GM18870 (cell line): ENCODE measurements at regions not wholly inside any gene's neighbourhood (a gene's known extent, or its start where the extent isn't known, plus 50 kb on each side); places are given as distances from the start of the nearest gene placed in this dataset.
"Not testable (repeated sequence)": the region's sequence is repeated elsewhere in the genome, so short reads cannot be mapped to it uniquely, and the experiment has no call there.

ENCODE experiments used
- ATAC-seq: cut with Tn5 transposase; IDR thresholded peaks from one replicate; pipeline ENCODE4 v1.9.1; 2021; ENCODE audit warnings: moderate library complexity; ENCODE audit not compliant: unreplicated experiment

DNA sequence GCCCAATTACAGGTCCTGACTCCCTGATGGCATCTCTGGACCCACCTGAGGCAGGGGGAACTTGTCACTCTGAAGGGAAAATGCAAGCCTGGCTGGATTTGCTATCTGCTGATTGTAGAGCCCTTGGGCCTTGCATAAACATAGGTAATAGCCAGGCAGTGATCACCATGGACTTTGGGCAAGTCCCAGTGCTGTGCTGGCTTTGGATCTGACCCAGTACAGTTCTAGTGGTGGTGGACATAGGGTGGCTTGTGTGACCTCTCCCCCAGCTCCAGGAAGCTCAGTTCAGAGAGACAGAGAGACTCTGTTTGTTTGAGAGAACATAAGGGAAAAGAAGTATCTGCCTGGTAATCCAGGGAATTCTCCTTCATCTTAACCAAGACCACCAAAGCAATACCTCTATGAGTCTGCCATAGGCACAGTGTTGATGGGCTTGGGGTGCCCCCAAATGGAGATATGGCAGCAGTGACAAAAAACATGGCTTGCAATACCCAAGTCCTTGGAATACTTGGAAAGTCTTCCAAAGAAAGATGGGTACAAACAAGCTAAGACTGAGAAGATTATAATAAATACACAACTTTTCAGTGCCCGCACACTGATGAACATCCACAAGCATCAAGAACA lies 348.5 kb downstream of the PYDC2 start:
- no peak for ATAC-seq

DNA sequence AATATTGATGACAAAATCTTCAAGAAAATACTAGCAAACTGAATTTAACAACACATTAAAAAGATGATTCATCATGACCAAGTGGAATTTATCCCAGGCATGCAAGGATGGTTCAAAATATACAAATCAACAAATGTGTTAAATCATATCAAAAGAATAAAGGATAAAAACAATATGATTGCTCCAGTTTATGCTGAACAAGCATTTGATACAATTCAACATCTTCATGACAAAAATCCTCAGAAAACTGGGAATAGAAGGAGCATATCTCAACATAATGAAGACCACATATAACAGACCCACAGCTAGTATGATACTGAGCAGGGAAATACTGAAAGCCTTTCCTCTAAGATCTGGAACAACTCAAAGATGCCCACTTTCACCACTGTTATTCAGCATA lies 352.3 kb downstream of the PYDC2 start:
- no peak for ATAC-seq

DNA sequence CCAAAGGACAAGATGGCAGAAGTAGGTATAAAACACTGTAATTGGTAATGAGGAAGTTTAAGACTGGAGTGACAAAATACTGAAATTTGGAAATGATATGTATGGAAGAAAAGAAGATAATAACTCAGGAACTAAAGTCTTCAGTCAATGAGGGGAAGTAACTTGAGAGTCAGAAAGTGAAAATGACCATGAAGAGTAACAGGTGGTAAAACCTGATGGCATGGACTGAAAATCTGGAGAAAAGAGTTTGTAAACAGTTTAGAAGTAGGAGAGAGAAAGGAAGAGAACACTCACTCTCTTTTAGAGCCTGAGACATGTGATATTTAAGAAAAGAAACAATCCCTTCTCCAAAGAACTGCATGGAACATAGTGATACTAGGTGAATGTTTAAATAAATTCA lies 387.9 kb downstream of the PYDC2 start:
- ATAC-seq: no peak

DNA sequence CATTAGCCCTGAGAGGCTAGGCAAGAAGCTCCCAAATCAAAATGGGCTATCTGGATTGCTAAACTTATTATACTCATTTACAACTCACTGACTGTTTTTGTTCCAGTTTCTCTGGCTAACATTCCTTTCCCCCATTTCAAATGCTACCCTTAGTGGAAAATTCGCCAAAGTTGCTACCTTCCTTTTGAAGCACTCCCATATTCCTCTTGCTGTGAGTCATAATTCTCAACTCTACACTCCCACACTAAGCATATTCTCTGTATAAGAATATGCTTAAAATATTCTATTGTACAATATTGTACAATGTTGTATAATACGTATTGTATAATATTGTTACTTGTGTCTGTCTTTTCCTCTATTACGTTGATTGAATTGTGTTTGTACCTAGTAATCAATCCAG lies 398.6 kb downstream of the PYDC2 start:
- ATAC-seq: no peak

DNA sequence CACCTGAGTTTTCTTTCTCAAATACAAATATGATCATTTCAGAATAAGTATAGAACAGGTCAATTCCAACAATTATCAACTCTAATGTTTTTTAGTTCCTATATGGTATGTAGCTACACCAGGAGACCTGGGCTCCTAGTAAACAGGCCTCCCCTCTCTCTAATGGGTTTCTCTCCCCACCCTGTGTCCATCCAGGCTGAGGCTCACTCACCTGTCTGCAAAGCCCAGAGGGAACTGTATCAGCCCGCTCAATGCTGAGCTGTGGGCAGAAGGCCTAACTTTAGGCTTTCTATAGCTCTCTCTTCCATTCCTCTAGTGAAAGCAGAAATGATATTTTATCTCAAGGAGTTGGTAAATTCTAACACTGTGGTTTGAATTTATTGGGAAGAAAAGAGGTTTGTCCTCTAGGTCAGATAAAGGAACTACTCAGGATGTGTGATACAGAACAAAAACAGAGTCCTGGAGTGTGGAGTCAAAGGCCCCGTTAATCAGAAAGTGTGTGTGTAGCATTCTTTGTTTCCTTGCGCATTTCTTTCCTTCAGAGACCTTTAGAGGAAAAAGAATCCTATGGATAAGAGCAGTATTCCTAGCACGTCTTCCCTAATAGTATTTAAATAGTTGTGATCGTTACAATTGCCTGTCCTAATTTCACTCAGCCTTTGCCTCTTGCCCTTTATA lies 408.9 kb downstream of the PYDC2 start:
- no peak for ATAC-seq

DNA sequence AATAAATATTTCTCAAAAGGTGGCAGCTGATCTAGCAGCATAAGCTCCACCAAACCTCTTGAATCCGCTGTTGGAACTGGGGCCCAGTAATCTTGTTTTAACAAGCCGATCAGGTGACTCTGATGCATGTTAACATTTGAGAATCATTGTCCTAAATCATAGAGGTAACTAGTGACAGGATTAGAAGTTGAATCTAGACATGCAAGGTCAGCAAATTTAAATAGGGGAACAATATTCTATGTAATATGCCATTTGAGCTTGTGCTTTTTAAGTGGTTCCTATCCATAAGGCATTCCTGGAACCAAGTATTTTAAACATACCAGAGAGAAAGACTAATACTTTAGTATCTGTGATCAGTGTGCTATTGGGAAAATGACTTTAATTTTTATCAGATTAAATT lies 412.8 kb downstream of the PYDC2 start:
- no peak for ATAC-seq

DNA sequence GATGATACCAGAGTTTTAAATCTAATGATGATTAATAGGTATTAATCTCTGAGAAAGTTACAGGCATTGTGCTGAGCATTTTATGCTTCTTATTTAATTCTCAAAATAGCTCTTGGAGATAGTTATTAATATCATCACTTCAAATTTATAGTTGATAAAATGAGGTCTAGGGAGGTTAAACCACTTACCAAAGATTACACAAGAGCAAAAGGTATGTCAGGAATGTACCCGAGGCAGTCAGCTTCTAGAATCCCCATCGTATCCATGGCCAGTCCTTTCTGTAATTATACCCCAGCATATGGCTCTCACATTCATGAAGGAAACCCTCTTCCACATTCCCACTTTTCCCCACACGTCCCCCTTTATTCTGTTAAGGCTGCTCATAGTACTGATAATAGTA lies 421.3 kb downstream of the PYDC2 start:
- no peak for ATAC-seq

DNA sequence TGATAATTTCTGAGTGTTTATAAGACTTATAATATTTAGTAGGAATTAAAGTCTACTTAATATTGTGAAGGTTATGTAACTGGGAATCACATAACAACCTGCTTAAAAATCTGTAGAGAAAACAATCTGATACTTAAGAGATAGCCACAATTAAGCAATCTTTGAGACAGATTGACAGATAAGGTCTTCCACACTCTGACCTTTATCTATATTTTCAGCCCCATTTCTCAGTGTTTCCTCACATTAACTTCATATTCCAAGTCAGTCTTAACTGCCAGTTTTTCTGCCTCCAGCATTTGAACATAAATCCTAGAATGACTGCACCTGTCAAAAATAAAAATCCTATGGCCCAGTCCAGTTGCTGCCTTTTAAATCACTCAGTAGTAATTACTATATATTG lies 423.2 kb downstream of the PYDC2 start:
- no peak for ATAC-seq

DNA sequence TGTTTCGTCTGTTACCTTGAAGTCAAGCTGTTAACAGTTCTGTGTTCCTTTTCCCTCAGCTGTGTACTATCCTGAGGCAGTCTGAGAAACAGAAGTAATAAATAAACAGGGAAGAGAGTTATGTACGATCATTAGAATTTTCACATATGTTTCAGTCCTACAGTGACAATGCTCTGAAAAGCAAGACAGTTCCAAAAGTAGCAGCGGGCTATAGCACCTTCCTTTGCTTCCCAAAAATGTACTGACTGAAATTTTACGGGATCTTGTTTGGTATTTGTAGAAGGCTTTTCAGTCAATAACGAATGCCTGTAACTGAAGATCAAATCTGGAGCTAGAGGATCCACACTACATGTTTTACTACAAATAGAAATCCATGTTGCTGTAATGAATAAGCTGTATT lies 428.1 kb downstream of the PYDC2 start:
- ATAC-seq: no peak

DNA sequence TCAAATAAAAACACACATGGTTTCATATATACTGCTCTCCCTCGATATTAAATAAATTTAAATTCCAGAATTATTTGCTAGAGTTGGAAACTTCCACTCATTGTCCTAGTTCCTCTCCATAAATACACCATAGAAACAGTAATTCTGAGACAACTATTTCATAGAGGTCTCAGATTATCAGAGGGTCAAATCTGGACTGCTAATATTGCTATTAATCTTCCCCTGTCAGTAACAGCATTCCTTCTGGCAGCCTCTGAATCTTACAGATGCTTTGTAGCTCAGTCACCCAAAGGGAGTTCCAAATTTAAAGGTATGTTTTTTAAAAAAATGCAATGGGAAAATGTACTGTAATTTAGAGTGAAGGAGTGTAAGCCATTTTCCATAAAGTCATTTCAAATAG lies 428.8 kb downstream of the PYDC2 start:
- no peak for ATAC-seq

DNA sequence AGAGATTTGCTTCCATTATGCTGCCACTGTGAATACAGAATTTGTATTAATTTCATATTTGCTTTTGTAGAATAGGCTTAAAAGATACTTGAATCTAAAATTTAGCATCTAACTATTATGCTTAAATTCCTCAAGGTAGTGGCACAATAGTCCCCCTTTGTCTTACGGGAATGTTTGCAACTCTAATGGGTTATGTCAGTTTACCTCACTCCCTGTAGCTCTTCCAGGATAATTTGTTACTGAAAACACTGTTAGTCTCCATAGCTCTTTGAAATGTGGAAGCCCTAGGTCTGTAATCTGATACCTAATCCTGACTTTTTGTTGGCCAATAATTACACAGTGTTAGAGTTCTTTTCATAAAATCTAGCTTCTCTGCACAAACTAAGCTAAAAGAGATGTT lies 433.4 kb downstream of the PYDC2 start:
- ATAC-seq: no peak

DNA sequence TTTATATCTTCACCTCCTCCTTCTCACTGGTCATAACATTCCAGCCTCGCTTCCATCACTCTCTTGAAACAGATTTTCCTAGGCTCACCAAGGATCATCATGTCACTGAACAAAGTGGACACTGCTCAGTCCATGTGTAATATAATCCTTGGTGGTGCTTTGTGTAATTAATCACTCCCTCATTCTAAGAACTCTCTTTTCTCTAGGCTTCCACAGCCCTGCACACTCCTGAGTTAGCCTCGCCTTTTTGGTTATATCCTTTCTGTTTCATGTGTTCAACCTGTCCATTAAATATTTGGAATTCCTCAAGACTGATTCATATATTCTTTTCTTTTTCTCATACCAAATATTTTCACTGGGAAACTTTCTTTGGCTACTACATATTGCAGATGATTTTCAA lies 440.8 kb downstream of the PYDC2 start:
- no peak for ATAC-seq

DNA sequence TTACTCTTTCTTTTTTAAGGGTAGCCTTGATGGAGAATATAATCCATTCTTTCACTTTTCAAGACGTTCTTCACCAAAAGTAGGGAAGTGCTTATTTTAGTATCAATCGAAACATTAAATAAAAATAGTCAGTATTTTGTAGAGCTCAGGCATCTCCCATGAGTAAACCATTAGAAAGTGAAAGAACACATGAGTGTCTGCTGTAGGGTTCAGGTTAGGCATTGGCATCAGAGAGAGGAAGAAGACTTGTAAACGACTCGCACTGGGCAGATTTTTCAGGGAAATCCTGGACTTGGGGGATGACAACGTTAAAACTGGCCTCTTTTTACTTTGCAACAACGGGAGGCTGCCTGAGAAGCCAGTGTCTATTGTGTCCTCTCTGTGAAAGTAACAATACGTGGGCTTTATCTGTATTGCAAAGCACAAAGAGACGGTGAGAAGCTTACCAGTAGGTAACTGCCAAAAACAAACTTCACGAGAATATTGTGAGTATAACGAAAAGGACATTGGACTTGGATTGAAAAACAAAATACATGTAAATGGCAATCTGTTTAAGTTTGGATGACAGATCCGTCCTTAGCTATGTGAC lies 451.7 kb downstream of the PYDC2 start:
- no peak for ATAC-seq

DNA sequence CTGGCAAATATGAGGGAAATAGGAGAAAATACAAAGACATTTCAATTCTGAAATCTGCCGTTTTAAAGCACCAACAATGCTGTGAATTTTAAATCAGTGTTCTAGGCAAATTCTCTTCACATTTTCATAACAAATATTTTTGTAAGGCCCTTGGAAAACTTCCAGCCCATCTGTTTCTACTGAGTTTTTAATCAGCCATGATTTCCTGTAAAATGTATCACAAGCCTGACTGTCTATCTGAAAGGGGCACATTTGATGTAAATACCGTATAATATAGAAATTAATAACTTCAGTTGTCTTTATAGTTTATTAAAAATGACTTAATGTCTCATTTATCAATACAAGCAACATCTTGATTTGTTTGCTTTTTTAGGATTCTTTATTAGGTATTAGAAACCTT lies 454.7 kb downstream of the PYDC2 start:
- no peak for ATAC-seq

DNA sequence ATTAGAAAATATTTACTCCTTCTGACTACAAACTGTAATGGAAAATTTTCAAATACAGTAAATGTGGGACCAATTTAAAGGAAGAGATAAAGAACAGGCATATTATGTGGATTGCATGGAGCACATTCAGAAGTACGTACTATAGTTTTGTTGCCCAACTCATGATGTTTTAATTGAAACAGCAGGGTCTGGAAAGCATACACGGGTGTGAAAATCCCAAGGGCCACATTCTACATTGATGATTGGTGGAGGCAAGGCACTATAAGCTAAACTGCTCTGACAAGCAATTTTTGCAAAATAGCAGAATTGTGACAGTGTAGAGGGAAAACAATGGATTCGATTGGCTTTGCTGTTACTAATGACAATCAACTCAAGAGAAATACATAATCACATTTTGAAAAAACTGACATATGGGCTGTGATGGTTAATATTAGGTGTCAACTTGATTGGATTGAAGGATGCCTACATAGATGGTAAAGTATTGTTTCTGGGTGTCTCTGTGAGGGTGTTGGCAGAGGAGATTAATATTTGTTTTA lies 458.6 kb downstream of the PYDC2 start:
- ATAC-seq: no peak

DNA sequence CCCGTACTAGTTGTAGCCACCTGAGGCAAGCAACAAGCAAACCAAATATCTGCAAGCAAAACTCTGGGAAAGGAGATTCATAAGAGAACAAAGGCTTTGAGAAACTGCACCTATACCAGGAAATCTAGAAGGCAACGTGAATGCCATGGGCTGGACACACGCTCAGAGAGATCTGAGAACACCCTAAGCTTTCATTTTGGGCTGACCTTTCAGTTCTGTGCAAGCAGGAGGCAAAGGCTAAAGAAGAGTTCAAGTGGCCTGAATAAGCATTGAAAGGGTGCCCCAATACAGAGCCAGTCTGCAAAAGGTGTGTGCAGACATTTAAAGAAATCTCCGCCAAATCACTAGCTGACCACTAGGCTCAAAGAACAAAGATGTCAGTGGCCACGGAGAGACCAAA lies 461.6 kb downstream of the PYDC2 start:
- no peak for ATAC-seq

DNA sequence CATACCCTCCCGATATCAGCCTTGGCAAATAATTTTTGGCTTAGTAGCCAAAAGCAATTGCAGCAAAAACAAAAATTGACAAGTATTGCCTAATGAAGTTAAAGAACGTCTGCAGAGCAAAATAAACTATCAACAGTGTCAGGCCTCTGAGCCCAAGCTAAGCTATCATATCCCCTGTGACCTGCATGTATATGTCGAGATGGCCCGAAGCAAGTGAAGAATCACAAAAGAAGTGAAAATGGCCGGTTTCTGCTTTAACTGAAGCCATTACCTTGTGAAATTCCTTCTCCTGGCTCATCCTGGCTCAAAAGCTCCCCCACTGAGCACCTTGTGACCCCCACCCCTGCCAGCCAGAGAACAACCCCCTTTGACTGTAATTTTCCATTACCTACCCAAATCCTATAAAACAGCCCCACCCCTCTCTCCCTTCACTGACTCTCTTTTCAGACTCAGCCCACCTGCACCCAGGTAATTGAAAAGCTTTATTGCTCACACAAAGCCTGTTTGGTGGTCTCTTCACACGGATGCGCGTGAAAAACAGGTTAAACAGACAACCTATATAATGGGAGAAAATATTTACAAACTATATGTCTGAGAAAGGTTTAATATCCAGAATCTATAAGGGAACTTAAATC lies 466.3 kb downstream of the PYDC2 start:
- not testable (repeated sequence) for ATAC-seq

DNA sequence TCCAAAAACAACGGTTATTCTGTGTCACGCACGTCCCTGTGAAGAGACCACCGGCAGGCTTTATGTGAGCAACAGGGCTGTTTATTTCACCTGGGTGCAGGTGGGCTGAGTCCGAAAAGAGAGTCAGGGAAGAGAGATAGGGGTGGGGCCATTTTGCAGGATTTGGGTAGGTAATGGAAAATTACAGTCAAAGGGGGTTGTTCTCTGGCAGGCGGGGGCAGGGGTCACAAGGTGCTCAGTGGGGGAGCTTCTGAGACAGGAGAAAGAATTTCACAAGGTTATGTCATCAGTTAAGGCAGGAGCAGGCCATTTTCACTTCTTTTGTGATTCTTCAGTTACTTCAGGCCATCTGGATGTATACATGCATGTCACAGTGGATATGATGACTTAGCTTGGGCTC lies 467.0 kb downstream of the PYDC2 start:
- ATAC-seq: not testable (repeated sequence)

DNA sequence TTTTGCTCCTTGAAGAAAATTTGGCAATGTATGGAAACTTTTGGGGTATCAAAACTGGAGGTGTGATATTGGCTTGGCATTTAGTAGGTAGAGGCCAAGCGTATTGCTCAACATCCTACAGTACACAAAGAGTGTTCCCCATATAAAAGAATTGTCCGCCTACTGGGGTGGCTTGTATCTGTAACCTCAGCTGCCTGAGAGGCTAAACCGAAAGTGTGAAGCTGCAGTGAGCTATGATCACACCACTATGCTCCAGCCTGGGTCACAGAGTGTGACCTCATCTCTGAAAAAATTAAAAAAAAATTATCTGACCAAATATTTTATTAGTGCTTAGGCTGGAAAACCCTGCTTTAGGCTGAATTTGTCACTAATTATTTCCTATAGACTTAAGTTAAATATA lies 483.9 kb downstream of the PYDC2 start:
- no peak for ATAC-seq

DNA sequence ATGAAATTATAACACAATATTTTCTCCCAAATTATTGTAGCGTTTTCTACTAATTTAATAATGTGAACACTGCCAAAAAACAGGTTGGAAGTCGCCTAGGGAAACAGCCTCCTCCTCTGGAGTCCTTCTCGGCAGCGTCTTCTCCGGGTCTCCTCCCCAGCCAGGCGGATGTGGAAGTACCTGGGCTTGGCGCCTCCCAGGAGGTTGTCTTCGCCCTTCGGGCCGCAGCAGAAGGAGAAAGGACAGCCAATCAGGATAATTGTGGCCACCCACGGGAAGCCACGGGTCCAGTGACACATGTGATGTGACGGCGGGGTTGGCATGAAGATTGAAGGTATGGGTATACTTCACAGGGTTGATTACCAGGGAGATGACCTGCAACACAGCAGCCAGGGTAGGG lies 491.2 kb downstream of the PYDC2 start:
- ATAC-seq: no peak

DNA sequence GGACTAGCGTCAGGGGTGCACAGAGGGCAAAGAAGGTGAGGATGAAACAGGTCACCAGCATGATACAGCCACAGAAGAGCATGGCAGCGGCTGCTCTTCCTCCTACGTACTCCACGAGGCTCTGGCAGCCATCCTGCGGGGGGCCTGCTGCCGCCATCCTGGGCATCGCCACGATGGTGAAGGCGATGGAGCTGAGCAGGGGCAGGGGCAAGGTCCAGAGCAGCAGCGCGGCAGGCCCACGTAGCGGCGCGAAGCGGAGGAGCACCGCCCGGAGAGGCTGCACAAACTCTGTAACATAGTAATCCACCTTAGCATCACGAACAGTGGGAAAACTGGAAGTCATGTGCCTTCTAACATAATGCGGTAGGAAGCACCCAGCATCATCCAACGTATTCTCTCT lies 491.6 kb downstream of the PYDC2 start:
- ATAC-seq: no peak
